IPS DF 6.9 (cell line): ENCODE measurements at regions not wholly inside any gene's neighbourhood (a gene's known extent, or its start where the extent isn't known, plus 50 kb on each side); places are given as distances from the start of the nearest gene placed in this dataset.

Source experiments
- DNase-seq: peaks from one replicate; pipeline ENCODE4 v3.0.0-alpha.2; 2013; ENCODE audit warnings: low read depth, low spot score
- H3K27ac ChIP-seq: one replicate; pipeline ENCODE4 v1.5.1; 2013; ENCODE audit warnings: low read length, control low read depth
- H3K27me3 ChIP-seq: 2 replicates; pipeline ENCODE4 v1.6.1; 2013; ENCODE audit warnings: mild to moderate bottlenecking, low read length; ENCODE audit not compliant: control insufficient read depth, insufficient read depth
- H3K36me3 ChIP-seq: 2 replicates; pipeline ENCODE4 v1.6.1; 2013; ENCODE audit warnings: low read length; ENCODE audit not compliant: control insufficient read depth, insufficient read depth
- H3K4me1 ChIP-seq: 2 replicates; pipeline ENCODE4 v1.6.1; 2013; ENCODE audit warnings: low read length; ENCODE audit not compliant: control insufficient read depth, insufficient read depth
- H3K4me3 ChIP-seq: 2 replicates; pipeline ENCODE4 v1.5.1; 2013; ENCODE audit warnings: mild to moderate bottlenecking, low read length
- H3K9me3 ChIP-seq: 2 replicates; pipeline ENCODE4 v1.6.1; 2013; ENCODE audit warnings: low read length, inconsistent platforms; ENCODE audit not compliant: control insufficient read depth, insufficient read depth
- WGBS: extraction: QIAGEN DNeasy Blood & Tissue Kit; methylation state at CpG from one replicate; pipeline ENCODE4 v1.1.7; 2013; ENCODE audit warnings: mixed read lengths, missing lambda C conversion rate; ENCODE audit not compliant: insufficient read length, insufficient coverage; 5-methylcytosine and 5-hydroxymethylcytosine counted together

- Histone ChIP-seq H3K9me3 (no peaks in the 10 kb centered on the region), H3K4me1 (no peaks in the 10 kb centered on the region), H3K27ac (no peak overlapping the region), H3K36me3 (no peaks in the 10 kb centered on the region), H3K27me3 (no peaks in the 10 kb centered on the region), H3K4me3 (no peak overlapping the region)
- no peak for DNase-seq
- WGBS: no CpG with 5 or more reads among the region's 4 CpGs
These were observed 311.9 kb downstream of the COG6 start for GRCh38 chr13:39967199-39967959.

GRCh38 chr13:39968646-39969475 is 313.4 kb downstream of the COG6 start:
- Histone ChIP-seq H3K27ac (no peak overlapping the region), H3K36me3 (no peaks in the 10 kb centered on the region), H3K27me3 (no peaks in the 10 kb centered on the region), H3K4me1 (no peaks in the 10 kb centered on the region), H3K9me3 (no peaks in the 10 kb centered on the region), H3K4me3 (no peak overlapping the region)
- WGBS: no CpG with 5 or more reads among the region's 6 CpGs
- no peak for DNase-seq

GRCh38 chr13:39970177-39970846 is 314.9 kb downstream of the COG6 start:
- no peaks in the 10 kb centered on the region for H3K4me1 ChIP-seq
- H3K36me3 ChIP-seq: no peaks in the 10 kb centered on the region
- no peak overlapping the region for H3K4me3 ChIP-seq
- no peaks in the 10 kb centered on the region for H3K27me3 ChIP-seq
- no CpG with 5 or more reads among the region's 6 CpGs for WGBS
- no peak overlapping the region for H3K27ac ChIP-seq
- DNase-seq: no peak
- H3K9me3 ChIP-seq: no peaks in the 10 kb centered on the region

GRCh38 chr13:39971526-39971925 is 316.1 kb downstream of the COG6 start:
- no peaks in the 10 kb centered on the region for H3K27me3 ChIP-seq
- H3K9me3 ChIP-seq: no peaks in the 10 kb centered on the region
- H3K4me3 ChIP-seq: no peak overlapping the region
- no peaks in the 10 kb centered on the region for H3K36me3 ChIP-seq
- WGBS: no CpG with 5 or more reads among the region's 3 CpGs
- no peak for DNase-seq
- H3K27ac ChIP-seq: no peak overlapping the region
- H3K4me1 ChIP-seq: no peaks in the 10 kb centered on the region

- Histone ChIP-seq H3K27ac (no peak overlapping the region), H3K27me3 (no peaks in the 10 kb centered on the region), H3K9me3 (no peaks in the 10 kb centered on the region), H3K4me1 (no peaks in the 10 kb centered on the region), H3K36me3 (no peaks in the 10 kb centered on the region), H3K4me3 (no peak overlapping the region)
- WGBS: no CpG with 5 or more reads among the region's 6 CpGs
- DNase-seq: no peak
These were observed 321.0 kb downstream of the COG6 start for GRCh38 chr13:39976481-39976880.

- DNase-seq: no peak
- no peaks in the 10 kb centered on the region for H3K27me3 ChIP-seq
These were observed 325.6 kb downstream of the COG6 start for GRCh38 chr13:39981056-39981455.

GRCh38 chr13:39982745-39983144 is 327.3 kb downstream of the COG6 start:
- DNase-seq: no peak
- Histone ChIP-seq H3K27me3 (no peaks in the 10 kb centered on the region), H3K27ac (no peak overlapping the region), H3K4me3 (no peak overlapping the region), H3K9me3 (no peaks in the 10 kb centered on the region), H3K4me1 (no peaks in the 10 kb centered on the region), H3K36me3 (no peaks in the 10 kb centered on the region)
- WGBS: no CpG with 5 or more reads among the region's 4 CpGs

More at GRCh38 chr13:39981056-39981455, 325.6 kb downstream of the COG6 start:
- Histone ChIP-seq H3K27ac (no peak overlapping the region), H3K9me3 (no peaks in the 10 kb centered on the region), H3K4me3 (no peak overlapping the region), H3K36me3 (no peaks in the 10 kb centered on the region), H3K4me1 (no peaks in the 10 kb centered on the region)

GRCh38 chr13:39985071-39985470 is 329.6 kb downstream of the COG6 start:
- H3K4me3 ChIP-seq: no peak overlapping the region
- no peaks in the 10 kb centered on the region for H3K36me3 ChIP-seq
- H3K9me3 ChIP-seq: no peaks in the 10 kb centered on the region
- no peak overlapping the region for H3K27ac ChIP-seq
- no peaks in the 10 kb centered on the region for H3K27me3 ChIP-seq
- WGBS: no CpG with 5 or more reads among the region's 4 CpGs
- H3K4me1 ChIP-seq: no peaks in the 10 kb centered on the region
- no peak for DNase-seq

- Histone ChIP-seq H3K36me3 (no peaks in the 10 kb centered on the region), H3K27ac (no peak overlapping the region), H3K4me3 (no peak overlapping the region), H3K27me3 (no peaks in the 10 kb centered on the region), H3K9me3 (no peaks in the 10 kb centered on the region), H3K4me1 (no peaks in the 10 kb centered on the region)
- WGBS: no CpG with 5 or more reads among the region's 6 CpGs
- DNase-seq: no peak
These were observed 332.9 kb downstream of the COG6 start for GRCh38 chr13:39988351-39988750.

GRCh38 chr13:39998166-39998565 is 342.7 kb downstream of the COG6 start:
- no peak for DNase-seq
- Histone ChIP-seq H3K27ac (no peak overlapping the region), H3K4me1 (no peaks in the 10 kb centered on the region), H3K9me3 (no peaks in the 10 kb centered on the region), H3K4me3 (no peak overlapping the region), H3K36me3 (no peaks in the 10 kb centered on the region), H3K27me3 (no peaks in the 10 kb centered on the region)
- no CpG with 5 or more reads among the region's 6 CpGs for WGBS
